ENCODE measurements at regions not wholly inside any gene's neighbourhood (a gene's known extent, or its start where the extent isn't known, plus 50 kb on each side); places are given as distances from the start of the nearest gene placed in this dataset.

GRCh38 chrX:10028283-10029104 lies 61.3 kb downstream of the CLDN34 start:
- H3K9me3 Mint-ChIP-seq = peaks cover 20% of the 10 kb centered on the region
- H3K36me3 Mint-ChIP-seq = peaks cover 16% of the 10 kb centered on the region
- TF ChIP-seq CTCF (IDR thresholded peaks at IDR 0.05; ENCODE audit: unreplicated experiment) = no peak
- H3K4me1 Mint-ChIP-seq = peaks cover 7% of the 10 kb centered on the region
- no peaks in the 10 kb centered on the region for H3K27me3 Mint-ChIP-seq (ENCODE audit: low read depth)
- H3K4me3 Mint-ChIP-seq = no peak overlapping the region
- H3K27ac Mint-ChIP-seq = no peak overlapping the region
- DNase-seq (ENCODE audit: low spot score in 2 of 2, unreplicated experiment in 2 of 2) = no peak

- no peak overlapping the region for H3K4me3 Mint-ChIP-seq
- no peak for TF ChIP-seq CTCF (IDR thresholded peaks at IDR 0.05; ENCODE audit: unreplicated experiment)
These were observed 63.4 kb downstream of the CLDN34 start for GRCh38 chrX:10030570-10030969.

GRCh38 chrX:10031746-10032145 lies 64.6 kb downstream of the CLDN34 start:
- Mint-ChIP-seq H3K36me3 (peaks cover 9% of the 10 kb centered on the region), H3K27ac (peak overlapping the region; percentile 43), H3K4me1 (peaks cover 10% of the 10 kb centered on the region), H3K4me3 (no peak overlapping the region), H3K9me3 (peaks cover 31% of the 10 kb centered on the region), H3K27me3 (ENCODE audit: low read depth) (no peaks in the 10 kb centered on the region)
- TF ChIP-seq CTCF (IDR thresholded peaks at IDR 0.05; ENCODE audit: unreplicated experiment) = no peak
- no peak for DNase-seq (ENCODE audit: low spot score in 2 of 2, unreplicated experiment in 2 of 2)

More at GRCh38 chrX:10030570-10030969, 63.4 kb downstream of the CLDN34 start:
- Mint-ChIP-seq H3K4me1 (peaks cover 10% of the 10 kb centered on the region), H3K27ac (no peak overlapping the region), H3K9me3 (peaks cover 32% of the 10 kb centered on the region), H3K27me3 (ENCODE audit: low read depth) (no peaks in the 10 kb centered on the region), H3K36me3 (peaks cover 14% of the 10 kb centered on the region)
- DNase-seq (ENCODE audit: low spot score in 2 of 2, unreplicated experiment in 2 of 2) = no peak

- Mint-ChIP-seq H3K4me1 (peaks cover 10% of the 10 kb centered on the region), H3K9me3 (peaks cover 28% of the 10 kb centered on the region), H3K27me3 (ENCODE audit: low read depth) (no peaks in the 10 kb centered on the region), H3K27ac (peak overlapping the region; percentile 43), H3K36me3 (peaks cover 6% of the 10 kb centered on the region), H3K4me3 (no peak overlapping the region)
- TF ChIP-seq CTCF (IDR thresholded peaks at IDR 0.05; ENCODE audit: unreplicated experiment) = no peak
- DNase-seq (ENCODE audit: low spot score in 2 of 2, unreplicated experiment in 2 of 2) = no peak
These were observed 65.0 kb downstream of the CLDN34 start for GRCh38 chrX:10032147-10032546.

GRCh38 chrX:10033375-10034007 lies 66.3 kb downstream of the CLDN34 start:
- Mint-ChIP-seq H3K36me3 (no peaks in the 10 kb centered on the region), H3K27ac (no peak overlapping the region), H3K27me3 (ENCODE audit: low read depth) (no peaks in the 10 kb centered on the region), H3K9me3 (peaks cover 21% of the 10 kb centered on the region), H3K4me3 (no peak overlapping the region), H3K4me1 (peaks cover 10% of the 10 kb centered on the region)
- DNase-seq (ENCODE audit: low spot score in 2 of 2, unreplicated experiment in 2 of 2) = no peak
- no peak for TF ChIP-seq CTCF (IDR thresholded peaks at IDR 0.05; ENCODE audit: unreplicated experiment)

Data from mesothelial cell of epicardium (in vitro differentiated cells).